Testis (tissue), 2 donors: ENCODE measurements at regions not wholly inside any gene's neighbourhood (a gene's known extent, or its start where the extent isn't known, plus 50 kb on each side); places are given as distances from the start of the nearest gene placed in this dataset.

ENCODE experiments used
- POLR2A ChIP-seq: fragments of 450-650 bp; IDR thresholded peaks from one replicate; pipeline ENCODE4 v1.6.1; 2017; ENCODE audit warnings: antibody characterized with exemption, mild to moderate bottlenecking, moderate library complexity
- TF ChIP-seq, protein P1 (sequence below), 3 experiments: fragments of 450-650 bp in 2 of 3; fragments of 200-600 bp in 1 of 3; sonication (generic) in 1 of 3; IDR thresholded peaks; one replicate each; pipeline ENCODE4 v1.5.1; 2016 to 2019; ENCODE audit warnings: antibody characterized with exemption in 3 of 3, mild to moderate bottlenecking in 2 of 3, moderate library complexity in 1 of 3

DNA sequence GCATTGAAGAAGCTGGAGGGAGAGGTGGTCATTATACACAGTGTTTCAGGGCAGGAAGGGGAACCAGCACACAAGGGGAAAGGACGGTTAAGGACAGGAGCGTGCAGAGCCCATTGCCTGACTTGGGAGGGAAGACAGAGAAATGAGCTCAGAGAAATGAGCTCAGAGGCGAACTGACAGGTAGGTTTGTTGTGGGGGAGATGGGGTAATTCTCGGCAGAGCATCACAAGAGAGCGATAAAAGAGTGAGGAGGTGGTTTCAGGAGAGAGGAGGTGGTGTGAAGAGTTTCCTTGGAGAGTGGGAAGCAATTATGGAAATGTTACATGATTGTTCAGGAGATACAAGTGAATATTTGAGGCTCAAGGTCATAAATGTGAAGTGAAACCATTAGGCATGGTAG is 61.0 kb downstream of the MRGPRX1 start:
- no peak for TF ChIP-seq POLR2A
- TF ChIP-seq, protein P1, sequence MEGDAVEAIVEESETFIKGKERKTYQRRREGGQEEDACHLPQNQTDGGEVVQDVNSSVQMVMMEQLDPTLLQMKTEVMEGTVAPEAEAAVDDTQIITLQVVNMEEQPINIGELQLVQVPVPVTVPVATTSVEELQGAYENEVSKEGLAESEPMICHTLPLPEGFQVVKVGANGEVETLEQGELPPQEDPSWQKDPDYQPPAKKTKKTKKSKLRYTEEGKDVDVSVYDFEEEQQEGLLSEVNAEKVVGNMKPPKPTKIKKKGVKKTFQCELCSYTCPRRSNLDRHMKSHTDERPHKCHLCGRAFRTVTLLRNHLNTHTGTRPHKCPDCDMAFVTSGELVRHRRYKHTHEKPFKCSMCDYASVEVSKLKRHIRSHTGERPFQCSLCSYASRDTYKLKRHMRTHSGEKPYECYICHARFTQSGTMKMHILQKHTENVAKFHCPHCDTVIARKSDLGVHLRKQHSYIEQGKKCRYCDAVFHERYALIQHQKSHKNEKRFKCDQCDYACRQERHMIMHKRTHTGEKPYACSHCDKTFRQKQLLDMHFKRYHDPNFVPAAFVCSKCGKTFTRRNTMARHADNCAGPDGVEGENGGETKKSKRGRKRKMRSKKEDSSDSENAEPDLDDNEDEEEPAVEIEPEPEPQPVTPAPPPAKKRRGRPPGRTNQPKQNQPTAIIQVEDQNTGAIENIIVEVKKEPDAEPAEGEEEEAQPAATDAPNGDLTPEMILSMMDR (IDR thresholded peaks at IDR 0.05) = no peak
